ENCODE measurements at regions not wholly inside any gene's neighbourhood (a gene's known extent, or its start where the extent isn't known, plus 50 kb on each side); places are given as distances from the start of the nearest gene placed in this dataset.

DNA sequence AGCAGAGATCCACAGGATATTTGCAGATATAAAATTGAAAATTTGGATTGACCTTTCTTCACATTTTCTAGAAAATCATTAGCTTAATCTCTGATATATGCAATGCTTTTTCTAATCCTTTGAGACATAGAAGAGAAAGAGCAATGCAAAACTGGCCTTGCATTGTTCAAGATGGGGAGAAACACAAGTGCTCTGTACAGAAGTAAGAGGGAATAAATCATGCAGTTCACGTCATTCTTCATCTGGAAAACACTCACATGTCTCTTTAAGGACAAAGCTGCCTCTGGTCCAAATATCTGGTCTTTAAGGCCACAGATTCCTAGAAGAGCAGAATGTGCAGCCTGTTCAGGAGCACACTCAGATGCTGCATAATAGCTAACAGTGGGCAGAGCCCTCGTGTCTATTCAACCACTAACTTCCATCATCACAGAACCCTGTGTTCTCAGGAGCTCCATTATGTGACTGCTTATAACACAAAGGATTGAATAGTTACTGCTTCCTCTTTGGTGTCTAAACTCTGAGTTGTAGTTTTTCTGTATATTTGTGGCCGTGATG is 277.5 kb downstream of the PLK2 start:
- no peak for TF ChIP-seq POLR2AphosphoS5 (IDR thresholded peaks at IDR 0.05; ENCODE audit: low read depth)
- TF ChIP-seq, protein P1, sequence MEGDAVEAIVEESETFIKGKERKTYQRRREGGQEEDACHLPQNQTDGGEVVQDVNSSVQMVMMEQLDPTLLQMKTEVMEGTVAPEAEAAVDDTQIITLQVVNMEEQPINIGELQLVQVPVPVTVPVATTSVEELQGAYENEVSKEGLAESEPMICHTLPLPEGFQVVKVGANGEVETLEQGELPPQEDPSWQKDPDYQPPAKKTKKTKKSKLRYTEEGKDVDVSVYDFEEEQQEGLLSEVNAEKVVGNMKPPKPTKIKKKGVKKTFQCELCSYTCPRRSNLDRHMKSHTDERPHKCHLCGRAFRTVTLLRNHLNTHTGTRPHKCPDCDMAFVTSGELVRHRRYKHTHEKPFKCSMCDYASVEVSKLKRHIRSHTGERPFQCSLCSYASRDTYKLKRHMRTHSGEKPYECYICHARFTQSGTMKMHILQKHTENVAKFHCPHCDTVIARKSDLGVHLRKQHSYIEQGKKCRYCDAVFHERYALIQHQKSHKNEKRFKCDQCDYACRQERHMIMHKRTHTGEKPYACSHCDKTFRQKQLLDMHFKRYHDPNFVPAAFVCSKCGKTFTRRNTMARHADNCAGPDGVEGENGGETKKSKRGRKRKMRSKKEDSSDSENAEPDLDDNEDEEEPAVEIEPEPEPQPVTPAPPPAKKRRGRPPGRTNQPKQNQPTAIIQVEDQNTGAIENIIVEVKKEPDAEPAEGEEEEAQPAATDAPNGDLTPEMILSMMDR (IDR thresholded peaks at IDR 0.05; ENCODE audit: insufficient read depth, low read length), result no peak
